Peyer's patch (tissue), 4 donors: ENCODE measurements at regions not wholly inside any gene's neighbourhood (a gene's known extent, or its start where the extent isn't known, plus 50 kb on each side); places are given as distances from the start of the nearest gene placed in this dataset.

Experiments used
- CTCF ChIP-seq, 6 experiments: fragments of 450-650 bp in 4 of 6; fragments of 200-600 bp in 2 of 6; sonication (generic) in 1 of 6; IDR thresholded peaks; one replicate each; pipeline ENCODE4 v1.5.1; 2017 to 2019; ENCODE audit warnings: antibody characterized with exemption in 6 of 6, mild to moderate bottlenecking in 3 of 6, moderate library complexity in 1 of 6
- POLR2A ChIP-seq, 2 donors: fragments of 450-650 bp; IDR thresholded peaks; one replicate each; pipeline ENCODE4 v1.5.1; 2017; ENCODE audit warnings: antibody characterized with exemption in 2 of 2, mild to moderate bottlenecking in 2 of 2, moderate library complexity in 2 of 2

- TF ChIP-seq CTCF (IDR thresholded peaks at IDR 0.05) (no peak), POLR2A (IDR thresholded peaks at IDR 0.05) (no peak)
These were observed 59.3 kb upstream of the UBE2E1 start for GRCh38 chr3:23746441-23746840.
